HG03103 (cell line): ENCODE measurements at regions not wholly inside any gene's neighbourhood (a gene's known extent, or its start where the extent isn't known, plus 50 kb on each side); places are given as distances from the start of the nearest gene placed in this dataset.
"Not testable (repeated sequence)": the region's sequence is repeated elsewhere in the genome, so short reads cannot be mapped to it uniquely, and the experiment has no call there.

Experiments used
- ATAC-seq: cut with Tn5 transposase; IDR thresholded peaks from one replicate; pipeline ENCODE4 v1.9.1; 2021; ENCODE audit warnings: low read depth; ENCODE audit not compliant: unreplicated experiment

- no peak for ATAC-seq
Measured at GRCh38 chr14:58969951-58970751, 218.3 kb upstream of the DAAM1 start.

- ATAC-seq: no peak
Measured at GRCh38 chr14:58972233-58973017, 216.0 kb upstream of the DAAM1 start.

- no peak for ATAC-seq
Measured at GRCh38 chr14:58977366-58977765, 211.1 kb upstream of the DAAM1 start.

GRCh38 chr14:58978343-58978742, 210.1 kb upstream of the DAAM1 start:
- ATAC-seq: no peak

GRCh38 chr14:58979325-58979724, 209.1 kb upstream of the DAAM1 start:
- ATAC-seq: no peak

GRCh38 chr14:58981840-58982239, 206.6 kb upstream of the DAAM1 start:
- no peak for ATAC-seq

- ATAC-seq: no peak
Measured at GRCh38 chr14:58985786-58986185, 202.7 kb upstream of the DAAM1 start.

GRCh38 chr14:58987591-58987990, 200.9 kb upstream of the DAAM1 start:
- ATAC-seq: no peak

- ATAC-seq: no peak
Measured at GRCh38 chr14:58992935-58993334, 195.5 kb upstream of the DAAM1 start.

GRCh38 chr14:58994130-58994529, 194.3 kb upstream of the DAAM1 start:
- no peak for ATAC-seq

- no peak for ATAC-seq
Measured at GRCh38 chr14:59004012-59004411, 184.5 kb upstream of the DAAM1 start.

- ATAC-seq: not testable (repeated sequence)
Measured at GRCh38 chr14:59006179-59006578, 182.3 kb upstream of the DAAM1 start.

- no peak for ATAC-seq
Measured at GRCh38 chr14:59009967-59010366, 178.5 kb upstream of the DAAM1 start.

GRCh38 chr14:59013672-59014298, 174.7 kb upstream of the DAAM1 start:
- ATAC-seq: no peak

- no peak for ATAC-seq
Measured at GRCh38 chr14:59015482-59015881, 173.0 kb upstream of the DAAM1 start.

GRCh38 chr14:59017285-59017965, 171.0 kb upstream of the DAAM1 start:
- ATAC-seq: no peak

GRCh38 chr14:59018460-59018859, 170.0 kb upstream of the DAAM1 start:
- ATAC-seq: no peak

- ATAC-seq: no peak
Measured at GRCh38 chr14:59018978-59019377, 169.5 kb upstream of the DAAM1 start.

- no peak for ATAC-seq
Measured at GRCh38 chr14:59020382-59020781, 168.1 kb upstream of the DAAM1 start.

- no peak for ATAC-seq
Measured at GRCh38 chr14:59022144-59022543, 166.3 kb upstream of the DAAM1 start.

GRCh38 chr14:59026081-59026480, 162.4 kb upstream of the DAAM1 start:
- no peak for ATAC-seq
